Esophagus (tissue), 2 donors: ENCODE measurements at regions not wholly inside any gene's neighbourhood (a gene's known extent, or its start where the extent isn't known, plus 50 kb on each side); places are given as distances from the start of the nearest gene placed in this dataset.

Experiments
- H3K27ac ChIP-seq, 2 donors: one replicate each; pipeline ENCODE4 v1.5.1; 2013; ENCODE audit warnings: low read depth in 2 of 2, mild to moderate bottlenecking in 2 of 2, inconsistent platforms in 1 of 2, low read length in 1 of 2, moderate library complexity in 1 of 2
- H3K27me3 ChIP-seq, 2 donors: one replicate each; pipeline ENCODE4 v1.6.1; 2013; ENCODE audit warnings: low read length in 2 of 2, control low read depth in 1 of 2, mild to moderate bottlenecking in 1 of 2; ENCODE audit not compliant: insufficient read depth in 2 of 2, control insufficient read depth in 1 of 2
- H3K36me3 ChIP-seq, 2 donors: one replicate each; pipeline ENCODE4 v1.6.1; 2013; ENCODE audit warnings: low read length in 1 of 2; ENCODE audit not compliant: control insufficient read depth in 2 of 2, insufficient read depth in 2 of 2
- H3K4me1 ChIP-seq, 2 donors: one replicate each; pipeline ENCODE4 v1.6.1; 2013; ENCODE audit warnings: low read length in 1 of 2; ENCODE audit not compliant: control insufficient read depth in 2 of 2, insufficient read depth in 2 of 2
- H3K4me3 ChIP-seq, 2 donors: one replicate each; pipeline ENCODE4 v1.5.1; 2013; ENCODE audit warnings: low read length in 2 of 2, mild to moderate bottlenecking in 2 of 2, low read depth in 1 of 2, moderate library complexity in 1 of 2
- H3K9me3 ChIP-seq, 2 donors: one replicate each; pipeline ENCODE4 v1.6.1; 2013; ENCODE audit warnings: mild to moderate bottlenecking in 2 of 2, low read depth in 1 of 2, low read length in 1 of 2, moderate library complexity in 1 of 2; ENCODE audit not compliant: control insufficient read depth in 2 of 2, insufficient read depth in 1 of 2
- WGBS, 2 donors: extraction: QIAGEN DNeasy Blood & Tissue Kit; methylation state at CpG; one replicate each; pipeline ENCODE4 v1.1.7; 2013; 5-methylcytosine and 5-hydroxymethylcytosine counted together
- donor health status: healthy with polysubstance abuse.
- donor health status: Bipolar disorder and iron deficiency.

GRCh38 chr4:145427991-145428390, 53.7 kb upstream of the SMAD1 start:
- Histone ChIP-seq H3K36me3 (no peaks in the 10 kb centered on the region), H3K9me3 (no peaks in the 10 kb centered on the region), H3K27ac (no peak overlapping the region), H3K4me1 (no peaks in the 10 kb centered on the region), H3K4me3 (no peak overlapping the region), H3K27me3 (no peaks in the 10 kb centered on the region)
- WGBS, 2 donors = 62 to 69% methylated on average over 3 of the region's 3 CpGs

- 42 to 43% methylated on average over 2 of the region's 2 CpGs for WGBS, 2 donors
- Histone ChIP-seq H3K4me3 (no peak overlapping the region), H3K27ac (no peak overlapping the region)
These were observed 54.4 kb upstream of the SMAD1 start for GRCh38 chr4:145427221-145427620.

GRCh38 chr4:145423017-145423708, 58.5 kb upstream of the SMAD1 start:
- Histone ChIP-seq H3K9me3 (no peaks in the 10 kb centered on the region), H3K36me3 (no peaks in the 10 kb centered on the region), H3K4me1 (no peaks in the 10 kb centered on the region), H3K27ac (no peak overlapping the region), H3K4me3 (no peak overlapping the region), H3K27me3 (no peaks in the 10 kb centered on the region)
- WGBS, 2 donors = 86 to 88% methylated on average over 5 of the region's 5 CpGs

More at GRCh38 chr4:145427221-145427620, 54.4 kb upstream of the SMAD1 start:
- H3K9me3 ChIP-seq = no peaks in the 10 kb centered on the region
- no peaks in the 10 kb centered on the region for H3K36me3 ChIP-seq
- H3K4me1 ChIP-seq = no peaks in the 10 kb centered on the region
- no peaks in the 10 kb centered on the region for H3K27me3 ChIP-seq

GRCh38 chr4:145420595-145421214, 60.9 kb upstream of the SMAD1 start:
- no peaks in the 10 kb centered on the region for H3K4me1 ChIP-seq
- no peaks in the 10 kb centered on the region for H3K9me3 ChIP-seq
- 87 to 90% methylated on average over 2 of the region's 2 CpGs for WGBS, 2 donors
- no peaks in the 10 kb centered on the region for H3K36me3 ChIP-seq
- no peaks in the 10 kb centered on the region for H3K27me3 ChIP-seq
- H3K4me3 ChIP-seq = no peak overlapping the region
- no peak overlapping the region for H3K27ac ChIP-seq

- Histone ChIP-seq H3K9me3 (no peaks in the 10 kb centered on the region), H3K36me3 (no peaks in the 10 kb centered on the region), H3K4me1 (no peaks in the 10 kb centered on the region), H3K4me3 (no peak overlapping the region), H3K27ac (no peak overlapping the region), H3K27me3 (no peaks in the 10 kb centered on the region)
- 86 to 88% methylated on average over 4 of the region's 4 CpGs for WGBS, 2 donors
These were observed 62.9 kb upstream of the SMAD1 start for GRCh38 chr4:145418739-145419138.

GRCh38 chr4:145417348-145418130, 64.1 kb upstream of the SMAD1 start:
- no peaks in the 10 kb centered on the region for H3K36me3 ChIP-seq
- 94 to 96% methylated on average over 5 of the region's 5 CpGs for WGBS, 2 donors
- H3K9me3 ChIP-seq = no peaks in the 10 kb centered on the region
- H3K4me3 ChIP-seq = no peak overlapping the region
- no peaks in the 10 kb centered on the region for H3K27me3 ChIP-seq
- no peaks in the 10 kb centered on the region for H3K4me1 ChIP-seq
- H3K27ac ChIP-seq = no peak overlapping the region

GRCh38 chr4:145414841-145415240, 66.8 kb upstream of the SMAD1 start:
- H3K27me3 ChIP-seq = no peaks in the 10 kb centered on the region
- 90 to 97% methylated on average over 1 of the region's 1 CpG for WGBS, 2 donors

GRCh38 chr4:145414226-145414625, 67.4 kb upstream of the SMAD1 start:
- no peak overlapping the region for H3K4me3 ChIP-seq
- H3K36me3 ChIP-seq = no peaks in the 10 kb centered on the region
- no peaks in the 10 kb centered on the region for H3K27me3 ChIP-seq
- 93 to 94% methylated on average over 1 of the region's 1 CpG for WGBS, 2 donors
- no peak overlapping the region for H3K27ac ChIP-seq
- no peaks in the 10 kb centered on the region for H3K4me1 ChIP-seq
- no peaks in the 10 kb centered on the region for H3K9me3 ChIP-seq

More at GRCh38 chr4:145414841-145415240, 66.8 kb upstream of the SMAD1 start:
- Histone ChIP-seq H3K27ac (no peak overlapping the region), H3K36me3 (no peaks in the 10 kb centered on the region), H3K9me3 (no peaks in the 10 kb centered on the region), H3K4me1 (no peaks in the 10 kb centered on the region), H3K4me3 (no peak overlapping the region)

GRCh38 chr4:145406970-145407369, 74.7 kb upstream of the SMAD1 start:
- H3K4me3 ChIP-seq = no peak overlapping the region
- H3K27ac ChIP-seq = no peak overlapping the region
- no peaks in the 10 kb centered on the region for H3K27me3 ChIP-seq
- no peaks in the 10 kb centered on the region for H3K36me3 ChIP-seq
- no peaks in the 10 kb centered on the region for H3K4me1 ChIP-seq
- H3K9me3 ChIP-seq = no peaks in the 10 kb centered on the region
